ENCODE measurements at regions not wholly inside any gene's neighbourhood (a gene's known extent, or its start where the extent isn't known, plus 50 kb on each side); places are given as distances from the start of the nearest gene placed in this dataset.

DNA sequence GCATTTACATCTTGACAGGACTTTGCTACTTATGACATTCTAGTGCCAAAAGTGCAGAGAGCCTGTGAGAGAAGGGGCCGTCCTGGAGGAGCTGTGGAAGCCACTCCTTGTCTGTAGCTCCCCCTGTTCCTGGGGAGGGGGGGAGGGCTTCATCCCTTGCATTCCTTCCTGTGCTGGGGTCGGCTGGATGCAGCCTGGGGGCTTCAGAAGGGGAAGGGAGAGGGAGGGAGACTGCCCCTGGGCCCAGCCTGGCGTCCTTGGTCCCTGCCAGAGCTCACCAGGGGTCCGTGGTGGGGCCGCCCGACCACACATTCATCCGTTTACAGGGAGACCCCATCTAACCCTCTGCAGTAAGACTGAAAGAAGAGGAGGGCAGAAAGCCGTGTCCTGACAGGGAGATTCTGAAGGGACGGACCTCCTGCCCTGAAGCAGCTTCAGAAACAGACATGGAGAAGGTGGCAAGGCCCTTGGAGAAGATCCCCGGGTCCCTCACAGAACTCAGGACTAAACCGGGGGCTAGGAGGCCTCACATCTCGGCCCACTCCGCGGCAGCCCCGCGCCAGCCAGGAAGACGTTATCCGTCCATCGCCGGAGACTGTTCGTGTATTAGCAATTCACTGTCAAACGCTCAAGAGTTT is 258.3 kb upstream of the SALL3 start:
- TF ChIP-seq, protein P1, sequence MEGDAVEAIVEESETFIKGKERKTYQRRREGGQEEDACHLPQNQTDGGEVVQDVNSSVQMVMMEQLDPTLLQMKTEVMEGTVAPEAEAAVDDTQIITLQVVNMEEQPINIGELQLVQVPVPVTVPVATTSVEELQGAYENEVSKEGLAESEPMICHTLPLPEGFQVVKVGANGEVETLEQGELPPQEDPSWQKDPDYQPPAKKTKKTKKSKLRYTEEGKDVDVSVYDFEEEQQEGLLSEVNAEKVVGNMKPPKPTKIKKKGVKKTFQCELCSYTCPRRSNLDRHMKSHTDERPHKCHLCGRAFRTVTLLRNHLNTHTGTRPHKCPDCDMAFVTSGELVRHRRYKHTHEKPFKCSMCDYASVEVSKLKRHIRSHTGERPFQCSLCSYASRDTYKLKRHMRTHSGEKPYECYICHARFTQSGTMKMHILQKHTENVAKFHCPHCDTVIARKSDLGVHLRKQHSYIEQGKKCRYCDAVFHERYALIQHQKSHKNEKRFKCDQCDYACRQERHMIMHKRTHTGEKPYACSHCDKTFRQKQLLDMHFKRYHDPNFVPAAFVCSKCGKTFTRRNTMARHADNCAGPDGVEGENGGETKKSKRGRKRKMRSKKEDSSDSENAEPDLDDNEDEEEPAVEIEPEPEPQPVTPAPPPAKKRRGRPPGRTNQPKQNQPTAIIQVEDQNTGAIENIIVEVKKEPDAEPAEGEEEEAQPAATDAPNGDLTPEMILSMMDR (IDR thresholded peaks at IDR 0.05): no peak
- TF ChIP-seq POLR2A (IDR thresholded peaks at IDR 0.05): no peak
